Thoracic aorta (tissue), 2 donors: ENCODE measurements at regions not wholly inside any gene's neighbourhood (a gene's known extent, or its start where the extent isn't known, plus 50 kb on each side); places are given as distances from the start of the nearest gene placed in this dataset.

Source experiments
- ATAC-seq: fragments of 150-250 bp; one replicate; pipeline ENCODE4 v1.8.0; 2017; ENCODE audit warnings: low read depth; ENCODE audit not compliant: insufficient number of reproducible peaks, low FRiP score
- DNase-seq: peaks from one replicate; pipeline ENCODE4 v3.0.0-alpha.2; 2020; ENCODE audit warnings: low spot score
- H3K27ac ChIP-seq, 2 donors: fragments of 200-600 bp; sonication (generic); 1 replicate in 1 of 2; 2 replicates in 1 of 2; pipeline ENCODE4 v1.5.1; 2016; ENCODE audit warnings: mild to moderate bottlenecking in 2 of 2, moderate library complexity in 2 of 2
- H3K27me3 ChIP-seq: fragments of 200-600 bp; sonication (generic); replicated peaks from 2 replicates; pipeline ENCODE4 v1.6.0; 2016; ENCODE audit warnings: mild to moderate bottlenecking; ENCODE audit not compliant: insufficient read depth
- H3K36me3 ChIP-seq: fragments of 200-600 bp; sonication (generic); one replicate; pipeline ENCODE4 v1.5.1; 2016
- H3K4me1 ChIP-seq, 2 donors: fragments of 200-600 bp; sonication (generic); 1 replicate in 1 of 2; 2 replicates in 1 of 2; pipeline versions ENCODE4 v1.5.1 to v1.6.0; 2016; ENCODE audit warnings: low read depth in 2 of 2, mild to moderate bottlenecking in 1 of 2; ENCODE audit not compliant: control insufficient read depth in 1 of 2
- H3K4me3 ChIP-seq: fragments of 200-600 bp; sonication (generic); 2 replicates; pipeline ENCODE4 v1.5.1; 2016; ENCODE audit warnings: mild to moderate bottlenecking
- H3K9me3 ChIP-seq: fragments of 200-600 bp; sonication (generic); 2 replicates; pipeline ENCODE4 v1.5.1; 2016
- TF ChIP-seq, protein P1 (sequence below): fragments of 200-600 bp; sonication (generic); IDR thresholded peaks from one replicate; pipeline ENCODE4 v1.5.1; 2019; ENCODE audit warnings: antibody characterized with exemption

DNA sequence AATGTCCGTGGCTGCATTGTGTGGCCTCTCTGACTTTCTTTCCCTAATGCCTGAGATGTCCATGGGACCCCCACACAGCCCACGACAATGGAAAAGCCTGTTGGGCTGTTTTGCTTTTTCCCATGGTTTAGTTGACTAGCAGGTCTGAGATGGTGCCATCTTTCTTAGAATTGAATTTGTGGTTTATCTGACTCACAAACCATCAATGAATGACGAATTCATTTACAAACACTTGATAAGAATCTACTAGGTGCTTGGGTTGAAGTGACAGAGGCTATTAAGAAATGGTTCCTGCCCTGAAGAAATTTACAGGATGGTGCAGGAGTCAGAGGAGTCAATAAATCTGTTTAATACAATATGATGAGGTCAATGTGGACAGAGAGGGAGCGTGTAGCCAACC is 75.4 kb downstream of the OTUD1 start:
- ATAC-seq (no peak), DNase-seq (no peak)
- Histone ChIP-seq H3K27me3 (no peaks in the 10 kb centered on the region), H3K9me3 (no peaks in the 10 kb centered on the region), H3K36me3 (no peaks in the 10 kb centered on the region), H3K27ac (no peak overlapping the region), H3K4me1 (no peaks in the 10 kb centered on the region), H3K4me3 (no peak overlapping the region)
- TF ChIP-seq, protein P1, sequence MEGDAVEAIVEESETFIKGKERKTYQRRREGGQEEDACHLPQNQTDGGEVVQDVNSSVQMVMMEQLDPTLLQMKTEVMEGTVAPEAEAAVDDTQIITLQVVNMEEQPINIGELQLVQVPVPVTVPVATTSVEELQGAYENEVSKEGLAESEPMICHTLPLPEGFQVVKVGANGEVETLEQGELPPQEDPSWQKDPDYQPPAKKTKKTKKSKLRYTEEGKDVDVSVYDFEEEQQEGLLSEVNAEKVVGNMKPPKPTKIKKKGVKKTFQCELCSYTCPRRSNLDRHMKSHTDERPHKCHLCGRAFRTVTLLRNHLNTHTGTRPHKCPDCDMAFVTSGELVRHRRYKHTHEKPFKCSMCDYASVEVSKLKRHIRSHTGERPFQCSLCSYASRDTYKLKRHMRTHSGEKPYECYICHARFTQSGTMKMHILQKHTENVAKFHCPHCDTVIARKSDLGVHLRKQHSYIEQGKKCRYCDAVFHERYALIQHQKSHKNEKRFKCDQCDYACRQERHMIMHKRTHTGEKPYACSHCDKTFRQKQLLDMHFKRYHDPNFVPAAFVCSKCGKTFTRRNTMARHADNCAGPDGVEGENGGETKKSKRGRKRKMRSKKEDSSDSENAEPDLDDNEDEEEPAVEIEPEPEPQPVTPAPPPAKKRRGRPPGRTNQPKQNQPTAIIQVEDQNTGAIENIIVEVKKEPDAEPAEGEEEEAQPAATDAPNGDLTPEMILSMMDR, result no peak

DNA sequence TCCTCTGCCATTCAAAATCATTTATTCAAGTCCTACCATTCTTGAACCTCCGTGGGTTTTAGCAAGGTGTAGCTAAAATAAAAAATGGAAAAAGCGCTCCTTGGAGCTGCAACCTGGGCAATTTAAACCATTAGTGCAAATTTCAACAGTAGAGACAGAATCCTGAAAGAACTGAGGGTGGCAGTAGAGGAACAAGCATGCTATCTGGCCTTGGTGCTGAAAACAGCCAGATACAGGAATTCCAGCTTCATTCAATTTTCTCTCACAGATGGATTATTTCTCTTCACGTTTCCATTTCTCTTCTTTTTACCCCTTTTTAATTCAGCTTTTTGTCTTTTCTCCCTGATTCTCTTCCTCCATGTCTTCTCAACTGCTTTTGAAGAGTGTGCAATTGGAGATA is 77.7 kb downstream of the OTUD1 start:
- Histone ChIP-seq H3K4me1 (no peaks in the 10 kb centered on the region), H3K36me3 (no peaks in the 10 kb centered on the region), H3K27ac (no peak overlapping the region), H3K9me3 (no peaks in the 10 kb centered on the region), H3K27me3 (no peaks in the 10 kb centered on the region), H3K4me3 (no peak overlapping the region)
- ATAC-seq, result no peak
- no peak for DNase-seq
- TF ChIP-seq, protein P1, result no peak

DNA sequence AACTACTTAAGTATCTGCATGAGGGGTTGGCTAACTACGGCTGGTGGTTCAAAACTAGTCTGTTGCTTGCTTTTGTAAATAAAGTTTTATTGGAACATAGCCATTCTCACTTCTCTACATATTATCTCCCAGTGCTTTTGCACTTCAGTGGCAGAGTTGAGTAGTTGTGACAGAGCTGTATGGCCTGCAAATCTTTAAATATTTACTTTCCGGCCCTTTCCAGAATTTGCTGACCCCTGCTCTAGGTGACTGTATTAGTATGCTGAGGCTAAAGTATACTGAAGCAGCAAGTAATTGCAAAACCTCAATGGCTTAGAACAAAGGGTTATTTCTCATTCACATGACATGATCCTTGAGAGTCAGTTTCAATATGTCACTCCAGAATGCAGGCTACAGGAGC is 78.3 kb downstream of the OTUD1 start:
- Histone ChIP-seq H3K4me1 (no peaks in the 10 kb centered on the region), H3K27me3 (no peaks in the 10 kb centered on the region), H3K9me3 (no peaks in the 10 kb centered on the region), H3K4me3 (no peak overlapping the region), H3K27ac (no peak overlapping the region), H3K36me3 (no peaks in the 10 kb centered on the region)
- DNase-seq, result no peak
- no peak for ATAC-seq
- TF ChIP-seq, protein P1, result no peak

DNA sequence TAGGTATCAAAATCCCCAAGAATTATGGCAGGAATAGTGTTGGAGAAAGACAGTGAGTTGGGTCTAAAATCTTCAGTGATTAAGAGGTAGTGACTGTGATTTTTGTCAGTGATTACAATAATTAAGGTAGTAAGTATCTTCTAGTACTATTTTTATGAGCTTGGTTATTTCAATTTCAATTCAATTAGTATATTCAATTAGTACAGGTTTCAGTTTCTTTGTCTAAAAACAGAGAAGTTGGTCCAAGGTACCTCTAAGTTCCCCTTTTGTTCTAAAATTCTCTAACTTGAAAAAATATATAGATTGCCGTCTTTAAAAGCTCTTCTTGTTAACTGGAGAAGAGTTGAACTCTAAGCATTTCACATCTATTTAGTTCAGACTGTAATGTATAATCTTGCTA is 82.9 kb downstream of the OTUD1 start:
- Histone ChIP-seq H3K36me3 (no peaks in the 10 kb centered on the region), H3K4me1 (no peaks in the 10 kb centered on the region), H3K27ac (no peak overlapping the region), H3K27me3 (no peaks in the 10 kb centered on the region), H3K9me3 (no peaks in the 10 kb centered on the region), H3K4me3 (no peak overlapping the region)
- DNase-seq (no peak), ATAC-seq (no peak)
- TF ChIP-seq, protein P1, result no peak

DNA sequence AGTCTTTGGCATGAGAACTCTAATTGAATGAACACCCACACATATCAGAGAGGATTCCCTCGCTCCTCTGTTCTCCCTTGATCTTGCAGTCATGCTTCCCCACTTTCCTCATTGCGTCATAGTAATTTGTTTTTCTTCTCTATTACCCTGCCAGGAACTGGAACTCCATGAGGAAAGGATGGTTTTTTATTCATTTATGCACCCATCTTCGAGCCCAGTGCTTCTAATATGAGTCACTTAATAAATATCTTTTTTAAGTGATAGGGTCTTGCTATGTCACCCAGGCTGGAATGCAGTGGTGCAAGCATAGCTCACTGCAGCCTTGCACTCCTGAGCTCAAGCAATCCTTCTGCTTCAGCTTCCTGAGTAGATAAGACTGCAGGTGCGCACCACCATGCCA is 83.5 kb downstream of the OTUD1 start:
- Histone ChIP-seq H3K27me3 (no peaks in the 10 kb centered on the region), H3K9me3 (no peaks in the 10 kb centered on the region), H3K4me1 (no peaks in the 10 kb centered on the region), H3K36me3 (no peaks in the 10 kb centered on the region), H3K4me3 (no peak overlapping the region), H3K27ac (no peak overlapping the region)
- ATAC-seq, result no peak
- TF ChIP-seq, protein P1, result no peak
- no peak for DNase-seq
